Lung (tissue), 11 donors: ENCODE measurements at regions not wholly inside any gene's neighbourhood (a gene's known extent, or its start where the extent isn't known, plus 50 kb on each side); places are given as distances from the start of the nearest gene placed in this dataset.

Experiments
- ATAC-seq: fragments of 200-7000 bp; cut with Tn5 transposase; one replicate; pipeline ENCODE4 v1.9.1; 2020; ENCODE audit warnings: moderate number of reproducible peaks; ENCODE audit not compliant: insufficient read depth, low FRiP score
- DNase-seq, 3 donors: peaks; one replicate each; pipeline ENCODE4 v3.0.0-alpha.2; 2013 to 2017
- H3K27ac ChIP-seq, 2 donors: one replicate each; pipeline ENCODE4 v1.5.1; 2013; ENCODE audit warnings: mild to moderate bottlenecking in 2 of 2, moderate library complexity in 2 of 2, control low read depth in 1 of 2, inconsistent platforms in 1 of 2, low read depth in 1 of 2, low read length in 1 of 2
- H3K27me3 ChIP-seq, 3 donors: one replicate each; pipeline ENCODE4 v1.5.1; 2013; ENCODE audit warnings: low read length in 2 of 3; ENCODE audit not compliant: control insufficient read depth in 3 of 3, insufficient read depth in 3 of 3
- H3K36me3 ChIP-seq, 4 donors: one replicate each; pipeline ENCODE4 v1.5.1; 2013; ENCODE audit warnings: low read length in 4 of 4, mild to moderate bottlenecking in 1 of 4, moderate library complexity in 1 of 4; ENCODE audit not compliant: control insufficient read depth in 4 of 4, insufficient read depth in 4 of 4
- H3K4me1 ChIP-seq, 5 donors: one replicate each; pipeline ENCODE4 v1.5.1; 2013; ENCODE audit warnings: low read length in 5 of 5, mild to moderate bottlenecking in 2 of 5, moderate library complexity in 1 of 5; ENCODE audit not compliant: control insufficient read depth in 5 of 5, insufficient read depth in 5 of 5
- H3K4me3 ChIP-seq: one replicate; pipeline ENCODE4 v1.5.1; 2013; ENCODE audit warnings: mild to moderate bottlenecking, control low read depth, moderate library complexity
- H3K9ac ChIP-seq, 2 donors: one replicate each; pipeline ENCODE4 v1.5.1; 2013; ENCODE audit warnings: low read length in 2 of 2, control low read depth in 1 of 2; ENCODE audit not compliant: insufficient read depth in 1 of 2
- H3K9me3 ChIP-seq, 4 donors: one replicate each; pipeline ENCODE4 v1.5.1; 2013; ENCODE audit warnings: low read length in 3 of 4, mild to moderate bottlenecking in 1 of 4, moderate library complexity in 1 of 4; ENCODE audit not compliant: control insufficient read depth in 4 of 4, insufficient read depth in 3 of 4
- CTCF ChIP-seq: IDR thresholded peaks from 2 replicates; pipeline ENCODE4 v1.5.1; 2012; ENCODE audit warnings: mild to moderate bottlenecking; ENCODE audit errors: control extremely low read depth, extremely low read depth
- WGBS, 2 donors: extraction: QIAGEN DNeasy Blood & Tissue Kit; methylation state at CpG; one replicate each; pipeline ENCODE4 v1.1.7; 2013; 5-methylcytosine and 5-hydroxymethylcytosine counted together
- donor health status: control.
- donor health status: control.
- donor health status: Bipolar disorder and iron deficiency.
- donor health status: healthy.
- donor health status: DM: yes; HTN: yes; CAD: no.

GRCh38 chr13:82257790-82258507 is 1624.3 kb downstream of the SLITRK1 start:
- H3K36me3 ChIP-seq: no peaks in the 10 kb centered on the region
- peaks cover 0 to 9% (median 0%) of the 10 kb centered on the region in 4 donors for H3K9me3 ChIP-seq
- H3K27me3 ChIP-seq: no peaks in the 10 kb centered on the region
- H3K4me3 ChIP-seq: no peak overlapping the region
- H3K4me1 ChIP-seq: no peaks in the 10 kb centered on the region
- ATAC-seq (no peak), DNase-seq (no peak)
- no peak for TF ChIP-seq CTCF
- WGBS, 2 donors: 93 to 94% methylated on average over 54 to 56 of the region's 56 CpGs
- H3K9ac ChIP-seq: no peak overlapping the region
- H3K27ac ChIP-seq: no peak overlapping the region

- H3K27me3 ChIP-seq: no peaks in the 10 kb centered on the region
- H3K27ac ChIP-seq: no peak overlapping the region
- DNase-seq (no peak), ATAC-seq (no peak)
- H3K4me3 ChIP-seq: no peak overlapping the region
- H3K36me3 ChIP-seq: no peaks in the 10 kb centered on the region
- 66 to 72% methylated on average over 1 of the region's 1 CpG for WGBS, 2 donors
- H3K9ac ChIP-seq: no peak overlapping the region
- H3K9me3 ChIP-seq: no peaks in the 10 kb centered on the region
- no peaks in the 10 kb centered on the region for H3K4me1 ChIP-seq
- no peak for TF ChIP-seq CTCF
Measured at GRCh38 chr13:82248762-82249161, 1633.5 kb downstream of the SLITRK1 start.

- H3K4me1 ChIP-seq: no peaks in the 10 kb centered on the region
- no peaks in the 10 kb centered on the region for H3K9me3 ChIP-seq
- no peak for DNase-seq
- no peak overlapping the region for H3K9ac ChIP-seq
- H3K27ac ChIP-seq: no peak overlapping the region
- 89 to 100% methylated on average over 1 of the region's 1 CpG for WGBS, 2 donors
- H3K4me3 ChIP-seq: no peak overlapping the region
- no peak for TF ChIP-seq CTCF
- H3K27me3 ChIP-seq: no peaks in the 10 kb centered on the region
- no peaks in the 10 kb centered on the region for H3K36me3 ChIP-seq
- ATAC-seq: no peak
Measured at GRCh38 chr13:82245860-82246259, 1636.4 kb downstream of the SLITRK1 start.

GRCh38 chr13:82224806-82225205 is 1657.5 kb downstream of the SLITRK1 start:
- no peak for DNase-seq
- H3K27me3 ChIP-seq: no peaks in the 10 kb centered on the region
- H3K4me3 ChIP-seq: no peak overlapping the region
- H3K9ac ChIP-seq: no peak overlapping the region
- H3K36me3 ChIP-seq: no peaks in the 10 kb centered on the region
- ATAC-seq: no peak
- H3K9me3 ChIP-seq: no peaks in the 10 kb centered on the region
- WGBS, 2 donors: 81 to 85% methylated on average over 3 of the region's 3 CpGs
- TF ChIP-seq CTCF: no peak
- no peak overlapping the region for H3K27ac ChIP-seq
- H3K4me1 ChIP-seq: no peaks in the 10 kb centered on the region
